Stomach (tissue), 4 donors: ENCODE measurements at regions not wholly inside any gene's neighbourhood (a gene's known extent, or its start where the extent isn't known, plus 50 kb on each side); places are given as distances from the start of the nearest gene placed in this dataset.

ENCODE experiments used
- EP300 ChIP-seq: sonication (generic); formaldehyde crosslinking; IDR thresholded peaks from one replicate; pipeline ENCODE4 v1.6.1; 2017; ENCODE audit warnings: antibody characterized with exemption
- POLR2A ChIP-seq, 4 donors: fragments of 450-650 bp; IDR thresholded peaks; one replicate each; pipeline ENCODE4 v1.6.1; 2016; ENCODE audit warnings: antibody characterized with exemption in 4 of 4, control low read depth in 2 of 4, mild to moderate bottlenecking in 1 of 4, moderate library complexity in 1 of 4
- POLR2AphosphoS5 ChIP-seq, 3 donors: sonication (generic); formaldehyde crosslinking; IDR thresholded peaks; one replicate each; pipeline ENCODE4 v1.6.1; 2016; ENCODE audit warnings: antibody characterized with exemption in 3 of 3
- TF ChIP-seq, protein P1 (sequence below), 7 experiments: fragments of 450-650 bp in 4 of 7; fragments of 200-600 bp in 3 of 7; sonication (generic) in 3 of 7; IDR thresholded peaks; one replicate each; pipeline ENCODE4 v1.5.1; 2016 to 2019; ENCODE audit warnings: antibody characterized with exemption in 7 of 7, control low read depth in 2 of 7, mild to moderate bottlenecking in 1 of 7

DNA sequence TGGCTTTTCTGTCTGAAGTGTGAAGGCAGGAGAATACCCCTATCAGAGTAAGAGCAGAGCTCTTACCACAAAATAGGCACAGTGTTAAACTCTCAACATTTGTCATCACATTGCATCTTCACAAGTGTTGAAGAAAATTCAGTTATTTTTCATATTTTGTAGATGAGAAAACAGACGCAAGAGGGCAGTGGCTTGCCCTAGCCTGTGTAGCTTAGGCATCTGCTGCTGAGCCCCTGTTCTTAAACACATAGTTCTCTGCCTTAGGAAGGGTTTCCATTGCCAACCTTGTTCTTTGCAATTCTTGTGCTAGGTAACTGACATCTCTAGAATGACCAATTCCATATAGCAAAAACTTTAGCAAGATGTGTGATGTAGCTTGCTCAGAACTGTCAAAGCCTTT lies 112.7 kb upstream of the RMDN2 start:
- TF ChIP-seq POLR2A (IDR thresholded peaks at IDR 0.05) = no peak
- TF ChIP-seq, protein P1, sequence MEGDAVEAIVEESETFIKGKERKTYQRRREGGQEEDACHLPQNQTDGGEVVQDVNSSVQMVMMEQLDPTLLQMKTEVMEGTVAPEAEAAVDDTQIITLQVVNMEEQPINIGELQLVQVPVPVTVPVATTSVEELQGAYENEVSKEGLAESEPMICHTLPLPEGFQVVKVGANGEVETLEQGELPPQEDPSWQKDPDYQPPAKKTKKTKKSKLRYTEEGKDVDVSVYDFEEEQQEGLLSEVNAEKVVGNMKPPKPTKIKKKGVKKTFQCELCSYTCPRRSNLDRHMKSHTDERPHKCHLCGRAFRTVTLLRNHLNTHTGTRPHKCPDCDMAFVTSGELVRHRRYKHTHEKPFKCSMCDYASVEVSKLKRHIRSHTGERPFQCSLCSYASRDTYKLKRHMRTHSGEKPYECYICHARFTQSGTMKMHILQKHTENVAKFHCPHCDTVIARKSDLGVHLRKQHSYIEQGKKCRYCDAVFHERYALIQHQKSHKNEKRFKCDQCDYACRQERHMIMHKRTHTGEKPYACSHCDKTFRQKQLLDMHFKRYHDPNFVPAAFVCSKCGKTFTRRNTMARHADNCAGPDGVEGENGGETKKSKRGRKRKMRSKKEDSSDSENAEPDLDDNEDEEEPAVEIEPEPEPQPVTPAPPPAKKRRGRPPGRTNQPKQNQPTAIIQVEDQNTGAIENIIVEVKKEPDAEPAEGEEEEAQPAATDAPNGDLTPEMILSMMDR (IDR thresholded peaks at IDR 0.05) = no peak
- TF ChIP-seq POLR2AphosphoS5 (IDR thresholded peaks at IDR 0.05) = no peak
- no peak for TF ChIP-seq EP300
